HG03097 (cell line): ENCODE measurements at regions not wholly inside any gene's neighbourhood (a gene's known extent, or its start where the extent isn't known, plus 50 kb on each side); places are given as distances from the start of the nearest gene placed in this dataset.
"Not testable (repeated sequence)": the region's sequence is repeated elsewhere in the genome, so short reads cannot be mapped to it uniquely, and the experiment has no call there.

Source experiments
- ATAC-seq: cut with Tn5 transposase; IDR thresholded peaks from one replicate; pipeline ENCODE4 v1.9.1; 2021; ENCODE audit not compliant: unreplicated experiment, low FRiP score

GRCh38 chr1:55768327-55768952 lies 553.3 kb upstream of the USP24 start:
- ATAC-seq = no peak

DNA sequence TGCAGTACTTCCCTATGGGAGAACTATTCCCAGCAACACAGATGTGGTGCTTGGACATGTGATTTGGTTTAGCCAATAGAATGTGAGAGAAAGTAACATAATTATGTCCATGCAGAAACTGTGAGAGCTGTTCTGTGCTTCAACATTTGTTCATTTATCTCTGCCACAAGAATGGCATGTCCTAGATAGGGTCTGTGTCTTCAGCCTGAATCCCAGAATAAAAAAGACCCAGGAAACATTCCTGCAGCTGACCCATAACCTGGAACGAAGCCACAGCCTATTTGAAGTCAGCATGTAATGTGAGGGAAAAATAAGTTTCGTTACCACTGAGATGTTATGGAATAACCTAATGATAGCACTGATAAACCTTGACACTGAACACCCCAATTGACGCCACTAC lies 552.0 kb upstream of the USP24 start:
- no peak for ATAC-seq

GRCh38 chr1:55765505-55765904 lies 550.3 kb upstream of the USP24 start:
- ATAC-seq = not testable (repeated sequence)

- ATAC-seq = no peak
Observed at GRCh38 chr1:55751776-55752175, 536.6 kb upstream of the USP24 start.

- no peak for ATAC-seq
Observed at GRCh38 chr1:55750628-55750995, 535.4 kb upstream of the USP24 start.

DNA sequence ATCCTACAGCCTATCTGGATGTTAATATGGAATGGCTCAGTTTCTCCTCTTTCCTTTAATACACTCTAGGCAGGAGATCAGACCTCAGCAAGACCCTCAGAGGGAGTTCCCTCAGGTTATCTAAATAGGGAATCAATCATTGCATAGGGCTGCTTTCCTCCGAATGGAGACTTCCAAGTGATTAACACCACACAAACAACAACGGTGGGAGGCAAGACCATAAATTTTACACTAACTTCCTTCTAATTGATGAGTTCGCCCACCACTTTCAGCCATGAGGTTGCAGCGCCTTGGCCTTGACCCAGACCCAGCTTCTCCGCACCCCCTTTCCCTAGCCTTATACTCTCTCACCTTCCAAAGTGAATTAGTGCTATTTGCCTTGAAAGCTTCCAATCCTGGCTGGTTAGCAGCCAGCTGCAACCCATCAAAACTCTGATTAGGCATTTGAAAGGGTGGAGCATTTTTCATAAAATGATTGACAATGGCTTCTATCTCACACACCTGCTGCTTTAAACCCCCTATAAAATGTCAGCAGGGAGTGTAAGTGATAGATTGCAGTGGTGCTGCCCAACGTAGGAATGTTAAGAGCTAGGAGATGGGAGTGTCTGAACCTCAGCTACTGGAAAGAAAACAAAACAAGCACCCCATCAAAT lies 534.9 kb upstream of the USP24 start:
- ATAC-seq = no peak

DNA sequence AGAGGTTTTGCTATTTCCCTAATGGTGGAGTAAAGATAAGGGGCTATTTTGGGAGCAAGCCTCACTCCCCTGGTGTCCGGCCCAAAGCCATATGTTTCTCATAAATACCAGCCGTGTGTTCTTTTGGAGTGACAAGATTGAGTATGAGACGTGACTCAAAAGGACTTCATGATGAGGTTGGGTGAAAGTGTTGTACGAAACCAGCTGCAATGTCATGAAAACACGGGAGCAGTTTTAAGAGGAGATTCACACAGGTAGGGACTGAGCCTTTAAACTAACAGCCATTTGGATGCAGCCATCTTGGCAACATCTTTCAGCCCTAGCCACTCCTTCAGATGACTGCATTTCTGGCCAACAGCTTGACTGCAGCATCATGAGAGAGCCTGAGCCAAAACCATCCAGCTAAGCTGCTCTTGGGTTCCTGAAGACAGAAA lies 532.3 kb upstream of the USP24 start:
- ATAC-seq = no peak

DNA sequence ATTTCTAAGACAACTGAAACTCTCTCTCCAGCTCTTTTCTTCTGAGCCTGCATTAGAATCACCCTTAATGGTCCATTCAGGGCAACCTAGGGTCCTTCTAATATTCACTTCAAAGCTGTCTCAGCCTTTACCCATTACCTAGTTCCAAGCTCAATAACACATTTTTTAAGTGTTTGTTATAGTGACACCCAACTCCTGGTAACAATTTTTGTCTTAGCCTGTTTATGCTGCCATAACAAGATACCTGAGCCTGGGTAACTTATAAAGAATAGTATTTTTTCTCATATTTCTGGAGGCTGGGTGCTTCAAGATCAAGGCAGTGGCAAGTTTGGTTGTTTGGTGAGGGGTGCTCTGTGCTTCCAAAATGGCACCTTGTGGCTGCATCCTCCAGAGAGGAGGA lies 531.5 kb upstream of the USP24 start:
- ATAC-seq = no peak

DNA sequence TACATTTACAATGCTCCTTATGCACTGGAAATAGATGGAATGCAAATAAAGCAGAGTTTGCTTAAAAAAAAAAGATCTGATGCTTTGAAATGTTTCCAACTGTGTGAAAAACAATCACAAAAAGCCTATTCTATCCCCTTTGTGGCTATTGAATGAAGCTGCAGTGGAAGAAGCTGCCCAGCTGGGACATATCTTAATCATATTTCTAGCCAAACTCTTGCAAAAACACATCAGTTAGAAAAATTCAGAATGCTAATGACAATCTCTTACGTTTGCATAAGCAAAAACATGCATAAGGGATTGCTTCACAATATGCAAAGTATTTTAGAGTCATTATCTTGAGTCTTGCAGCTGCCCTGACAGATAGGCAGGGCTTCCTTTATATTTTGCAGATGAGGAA lies 526.4 kb upstream of the USP24 start:
- ATAC-seq = no peak

GRCh38 chr1:55735106-55735505 lies 519.9 kb upstream of the USP24 start:
- no peak for ATAC-seq

DNA sequence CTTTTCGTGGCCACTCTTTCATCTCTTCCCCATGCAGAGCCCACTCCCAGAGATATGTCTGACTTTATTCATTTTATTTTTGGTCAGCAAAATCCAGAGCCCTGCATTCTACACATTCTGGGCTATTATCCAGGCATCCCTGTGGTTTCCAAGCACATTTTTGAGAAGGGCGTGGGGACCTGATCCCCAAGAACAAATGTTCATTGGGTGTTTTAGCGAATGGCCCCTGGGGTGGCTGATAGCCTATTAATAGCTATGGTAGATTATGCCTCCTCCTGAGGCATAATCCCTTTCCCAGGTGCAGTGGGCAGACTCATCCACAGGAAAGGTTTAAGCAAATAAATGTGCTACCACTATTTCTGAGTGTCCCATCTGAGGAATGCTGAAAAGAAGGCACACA lies 511.8 kb upstream of the USP24 start:
- no peak for ATAC-seq

- no peak for ATAC-seq
Observed at GRCh38 chr1:55725378-55725777, 510.2 kb upstream of the USP24 start.

- no peak for ATAC-seq
Observed at GRCh38 chr1:55724551-55725325, 509.6 kb upstream of the USP24 start.

DNA sequence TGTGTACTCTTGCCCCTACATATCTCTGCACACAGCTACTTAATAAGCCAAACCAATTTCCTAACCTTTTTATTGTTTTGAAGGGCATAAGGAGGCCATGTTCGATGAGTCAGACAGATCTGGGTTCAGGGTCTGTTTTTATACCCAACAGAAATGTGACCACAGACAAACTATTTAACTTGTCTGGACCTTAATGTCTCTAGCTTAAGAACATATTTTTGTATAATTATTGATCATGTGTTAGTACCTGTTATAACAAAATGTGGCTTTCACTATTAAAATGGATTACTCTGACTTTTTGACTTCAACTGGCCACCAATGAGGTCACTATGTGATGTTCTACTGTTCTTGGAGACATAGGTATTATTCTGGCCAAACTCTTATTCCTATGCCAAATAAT lies 507.8 kb upstream of the USP24 start:
- ATAC-seq = no peak

DNA sequence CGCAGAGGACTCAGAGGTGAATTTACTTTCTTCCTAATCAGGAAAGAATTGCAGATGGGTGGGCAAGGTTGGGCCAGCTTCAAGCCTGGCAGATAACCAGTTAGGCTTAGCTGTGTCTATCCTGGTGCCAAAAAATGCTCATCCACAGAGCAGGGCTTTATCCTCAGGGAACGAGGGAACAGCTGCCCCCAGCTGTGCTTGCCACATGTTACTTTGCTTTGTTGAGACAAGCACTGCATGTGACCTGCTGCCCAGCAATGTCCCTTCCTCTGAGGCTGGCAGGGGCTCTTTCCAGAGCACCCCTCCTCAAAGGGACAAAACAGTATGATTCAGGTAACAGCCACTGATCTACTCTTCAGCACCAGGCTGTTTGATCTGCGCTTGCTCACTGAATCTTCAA lies 505.1 kb upstream of the USP24 start:
- no peak for ATAC-seq

DNA sequence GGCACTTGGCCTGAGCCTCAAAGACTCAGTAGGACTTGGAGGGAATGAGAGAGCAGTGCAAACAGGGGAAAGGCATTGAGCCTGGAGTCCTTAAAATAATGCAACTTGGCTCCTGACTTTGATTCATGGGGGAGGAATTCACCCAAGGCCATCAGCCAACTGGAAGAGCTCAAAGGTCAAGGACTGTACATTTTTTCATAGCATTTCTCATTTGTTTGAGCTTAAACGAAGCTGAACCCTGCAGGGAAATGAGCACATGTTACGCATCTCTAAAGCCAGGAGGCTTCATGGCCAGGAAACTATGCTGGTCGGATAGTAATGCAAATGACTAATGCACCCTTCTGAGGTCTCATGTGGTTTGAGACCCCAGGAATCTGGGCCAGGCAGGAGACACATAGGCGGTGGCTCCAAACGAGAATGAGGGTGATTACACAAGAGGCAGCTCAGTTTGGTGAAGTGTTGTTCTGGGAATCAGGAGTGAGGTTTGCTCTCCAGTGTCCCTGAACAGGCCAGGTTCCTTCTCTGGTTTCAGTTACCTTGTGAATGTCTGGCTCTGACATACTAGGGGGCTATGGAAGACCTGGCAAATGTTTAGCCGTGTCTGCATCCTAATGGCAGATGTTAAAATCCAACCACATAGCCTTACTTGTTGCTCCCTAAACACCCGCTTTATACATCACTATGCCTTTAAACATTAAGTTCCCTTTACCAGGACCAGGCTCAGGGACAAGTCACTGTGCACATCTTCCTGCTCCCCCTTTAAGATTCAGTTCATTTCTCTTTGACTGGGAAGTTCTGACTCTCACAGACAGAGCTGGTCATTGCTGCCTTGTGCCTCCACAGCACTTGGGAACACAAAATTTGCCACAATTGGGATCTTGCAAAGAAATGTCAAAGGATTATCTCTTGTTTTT lies 503.9 kb upstream of the USP24 start:
- no peak for ATAC-seq

- no peak for ATAC-seq
Observed at GRCh38 chr1:55717111-55717510, 501.9 kb upstream of the USP24 start.

DNA sequence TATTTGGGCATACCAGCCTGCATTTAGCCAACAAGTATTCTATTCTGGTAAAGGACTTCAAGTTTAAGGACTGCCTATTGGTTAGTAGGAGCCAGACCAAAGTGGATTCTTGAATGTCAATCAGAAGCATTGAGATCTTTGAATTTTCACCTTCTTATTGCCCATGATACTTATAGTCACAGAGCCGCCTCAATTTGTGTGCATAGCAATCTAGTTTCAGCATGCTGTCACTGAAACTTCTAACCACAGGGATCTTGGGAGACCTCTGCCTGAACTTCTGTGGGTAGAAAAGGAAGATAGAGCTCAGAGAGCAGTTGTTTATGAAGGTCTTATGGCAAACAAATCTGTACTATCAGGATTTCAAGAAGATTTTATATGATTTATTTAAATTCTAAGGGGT lies 501.4 kb upstream of the USP24 start:
- ATAC-seq = no peak

DNA sequence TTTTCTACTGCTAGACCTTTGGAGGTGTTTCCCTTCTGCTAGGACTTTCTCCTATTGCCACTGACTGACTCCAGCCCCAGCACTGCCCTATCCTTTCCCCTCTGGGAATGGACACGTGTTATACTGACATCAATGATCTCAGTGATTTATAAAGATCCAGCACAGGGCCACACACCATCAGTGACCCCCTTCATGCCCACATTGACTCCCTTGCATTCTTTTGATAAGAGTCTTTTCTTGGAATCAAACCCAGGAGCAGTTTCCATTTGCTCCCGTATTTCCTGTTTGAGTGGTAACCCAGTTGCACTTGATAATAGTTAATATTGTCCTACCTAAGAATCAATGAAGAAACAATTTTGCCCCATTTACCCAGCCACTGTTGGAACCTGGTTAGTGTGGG lies 501.0 kb upstream of the USP24 start:
- no peak for ATAC-seq

DNA sequence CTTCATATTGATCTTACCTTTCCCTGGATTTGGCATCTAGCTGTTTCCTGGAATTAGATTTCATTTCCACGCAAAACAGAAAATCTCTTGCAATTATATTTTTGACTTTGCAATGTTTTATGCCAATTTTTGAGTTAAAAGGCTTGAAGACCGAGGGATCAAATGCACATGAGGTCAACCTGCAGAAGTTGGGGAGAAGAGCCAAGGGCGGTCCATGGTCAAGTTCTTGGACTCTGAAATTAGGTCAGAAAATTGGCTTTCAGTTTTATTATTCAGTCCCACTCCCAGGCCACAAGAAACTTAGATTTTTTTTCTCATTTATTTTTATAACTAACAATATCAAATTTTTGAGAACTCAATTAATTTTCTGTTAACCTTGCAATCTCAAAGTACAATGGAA lies 499.1 kb upstream of the USP24 start:
- no peak for ATAC-seq

DNA sequence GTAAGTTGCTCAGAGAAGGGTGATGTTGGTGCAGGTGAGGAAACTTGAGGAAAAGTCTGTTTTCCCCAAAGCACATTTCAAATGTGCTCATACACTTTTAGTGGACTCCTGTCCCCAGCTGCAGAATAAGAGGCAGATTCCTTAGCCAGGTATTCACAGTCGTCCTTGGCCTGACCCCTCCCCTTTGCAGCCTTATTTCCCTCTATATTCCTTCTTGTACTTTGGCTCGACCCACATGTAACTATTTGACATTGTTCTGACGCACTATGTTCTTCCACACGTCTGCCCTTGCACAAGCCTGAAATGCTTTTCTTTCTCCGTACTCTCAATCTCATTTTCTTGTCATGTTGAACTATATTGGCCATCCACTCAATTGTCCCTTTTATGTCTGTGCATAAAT lies 498.4 kb upstream of the USP24 start:
- ATAC-seq = no peak
